LHCN-M2 (cell line): ENCODE measurements at regions not wholly inside any gene's neighbourhood (a gene's known extent, or its start where the extent isn't known, plus 50 kb on each side); places are given as distances from the start of the nearest gene placed in this dataset.

Experiments used
- DNase-seq: peaks from one replicate; pipeline ENCODE4 v3.0.0-alpha.2; 2012; ENCODE audit warnings: low read depth

DNA sequence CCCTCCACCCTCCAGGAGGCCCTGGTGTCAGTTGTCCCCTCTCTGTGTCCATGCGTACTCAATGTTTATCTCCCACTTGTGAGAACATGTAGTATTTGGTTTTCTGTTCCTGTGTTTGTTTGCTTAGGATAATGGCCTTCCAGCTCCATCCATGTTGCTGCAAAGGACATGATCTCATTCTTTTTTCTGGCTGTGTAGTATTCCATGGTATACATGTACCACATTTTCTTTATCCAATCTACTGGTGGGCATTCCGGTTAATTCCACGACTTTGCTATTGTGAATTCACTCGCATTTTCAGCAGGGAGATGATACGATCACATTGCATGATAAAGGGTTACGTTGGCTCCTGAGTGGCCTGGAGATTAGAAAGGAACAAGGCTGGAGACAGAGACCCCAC is 286.2 kb downstream of the FOXL1 start:
- no peak for DNase-seq

DNA sequence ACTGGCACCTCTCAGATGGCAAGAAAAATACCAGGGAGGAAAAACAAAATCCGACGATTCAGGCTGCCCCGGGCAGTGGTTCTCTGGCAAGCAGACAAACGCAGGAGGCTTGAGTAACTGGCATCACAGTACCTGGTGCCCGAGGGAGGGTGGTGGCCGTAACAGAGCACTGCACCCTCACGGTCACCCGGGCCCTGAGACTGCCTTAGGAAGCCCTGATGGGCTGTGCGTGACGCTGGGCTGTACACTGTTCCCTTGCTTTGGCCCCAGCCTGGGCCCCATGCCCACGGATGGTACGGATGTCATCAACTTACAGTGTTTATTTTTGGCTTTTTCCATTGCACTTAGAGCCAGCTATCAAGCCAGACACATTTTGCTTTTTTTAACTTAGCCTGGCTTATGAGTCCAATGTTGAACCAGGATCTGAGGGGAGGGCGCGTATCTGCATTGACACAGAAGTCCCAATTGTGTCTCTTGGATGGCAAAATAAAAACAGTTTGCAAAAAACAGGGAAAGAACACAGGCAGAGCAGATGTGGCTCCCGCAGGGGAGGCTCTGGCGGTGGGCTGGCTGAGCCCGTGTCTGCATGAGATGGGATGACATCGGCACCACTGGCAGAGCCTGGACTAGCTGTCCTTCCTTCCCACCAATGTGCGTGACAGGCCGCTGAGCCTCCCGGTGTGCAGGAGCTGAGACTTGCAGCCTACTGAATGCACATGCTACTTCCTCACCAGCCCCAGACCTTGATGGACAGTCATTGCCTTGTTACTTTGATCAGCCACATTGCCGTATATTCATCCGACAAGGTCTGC is 287.7 kb downstream of the FOXL1 start:
- DNase-seq = no peak

- no peak for DNase-seq
These were observed 288.8 kb downstream of the FOXL1 start for GRCh38 chr16:86866986-86867722.

GRCh38 chr16:86868070-86868469 is 289.7 kb downstream of the FOXL1 start:
- no peak for DNase-seq

DNA sequence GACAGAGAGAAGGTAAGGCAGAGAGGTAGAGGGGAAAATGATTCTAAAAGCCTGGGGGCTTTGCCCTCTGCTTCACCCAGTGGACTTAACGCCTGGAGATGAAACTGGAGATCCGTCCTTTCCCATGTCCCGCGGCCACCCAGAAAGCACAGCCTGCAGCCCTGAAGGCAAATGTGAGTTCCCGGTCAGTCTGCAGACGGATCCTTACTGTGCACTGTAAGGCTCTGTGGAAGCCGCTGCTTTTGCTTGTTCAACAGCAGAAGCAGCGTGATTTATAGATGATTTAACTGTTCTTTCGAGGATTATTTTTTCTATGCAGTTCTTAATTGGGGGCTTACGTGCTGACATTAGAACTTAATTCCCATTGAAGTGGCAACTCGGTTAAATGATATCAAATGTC is 290.4 kb downstream of the FOXL1 start:
- no peak for DNase-seq

DNA sequence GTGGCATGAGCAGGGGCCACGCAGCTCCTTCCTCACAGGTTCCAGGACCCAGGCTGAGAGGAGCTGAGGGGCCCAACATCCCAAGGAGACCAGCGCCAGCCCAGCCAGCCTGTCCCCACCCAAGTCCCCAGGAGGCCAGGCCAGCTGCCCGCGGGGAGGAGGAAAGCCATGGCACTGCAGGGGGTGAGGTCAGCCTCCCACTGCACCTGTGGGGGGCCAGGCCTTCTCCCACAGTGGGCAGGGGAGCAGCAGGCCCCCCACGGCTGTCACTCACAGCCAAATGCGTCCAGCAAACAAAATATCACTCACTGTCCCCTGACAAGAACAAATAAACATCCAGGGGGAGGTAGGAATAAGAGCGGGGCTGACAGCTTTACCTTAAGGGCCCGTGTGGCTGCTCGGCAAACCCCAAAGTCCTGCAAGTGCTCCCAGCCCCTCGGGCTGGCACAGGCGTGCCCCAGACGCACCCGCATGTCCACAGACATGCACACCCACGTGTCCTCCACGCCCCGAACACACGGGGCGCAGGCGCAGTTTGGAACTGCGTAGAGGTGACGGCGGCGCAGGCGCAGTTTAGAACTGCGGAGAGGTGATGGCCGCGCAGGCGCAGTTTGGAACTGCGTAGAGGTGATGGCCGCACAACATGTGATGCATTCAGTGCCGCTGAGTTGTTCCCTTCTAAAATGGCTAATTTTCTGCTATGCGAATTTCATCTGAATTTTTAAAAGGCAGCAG is 291.1 kb downstream of the FOXL1 start:
- no peak for DNase-seq

DNA sequence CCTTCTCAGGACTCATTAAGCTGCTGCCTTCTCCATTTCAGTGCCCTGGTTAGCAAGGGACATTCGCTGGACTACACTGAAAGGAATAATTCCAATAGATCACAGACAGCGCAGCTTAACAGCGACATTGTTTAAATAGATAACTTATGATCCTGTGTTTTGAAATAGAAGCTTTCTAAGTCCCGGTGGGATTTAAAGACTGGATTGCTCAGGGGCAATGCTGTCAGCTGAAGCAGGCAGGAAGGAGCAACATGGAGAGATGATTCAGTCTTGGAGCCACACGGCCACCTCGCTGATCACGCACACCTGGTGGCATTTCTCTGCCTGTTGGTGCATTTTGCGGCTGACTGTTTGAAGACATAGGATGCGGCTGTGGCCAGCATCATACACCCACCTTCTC is 292.0 kb downstream of the FOXL1 start:
- DNase-seq = no peak

DNA sequence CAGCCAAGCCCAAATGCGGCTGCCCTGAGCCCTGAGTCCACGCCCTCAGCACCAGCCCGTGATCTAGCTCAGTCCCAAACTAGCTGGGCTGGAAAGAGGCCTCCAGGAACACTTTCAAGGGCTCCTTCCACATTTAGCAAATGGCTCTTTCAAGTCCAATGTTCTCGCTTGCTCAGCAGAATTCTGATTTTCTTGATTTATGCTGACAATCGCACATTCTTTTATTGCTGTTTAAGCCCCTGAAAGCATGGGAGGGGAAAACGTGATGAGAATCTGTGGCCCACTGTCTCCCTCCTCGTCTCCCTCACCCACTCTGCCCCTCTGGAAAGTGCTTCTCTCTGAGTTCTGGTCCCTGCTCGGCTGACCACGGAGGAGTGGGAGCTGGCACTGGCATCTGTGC is 293.8 kb downstream of the FOXL1 start:
- no peak for DNase-seq

DNA sequence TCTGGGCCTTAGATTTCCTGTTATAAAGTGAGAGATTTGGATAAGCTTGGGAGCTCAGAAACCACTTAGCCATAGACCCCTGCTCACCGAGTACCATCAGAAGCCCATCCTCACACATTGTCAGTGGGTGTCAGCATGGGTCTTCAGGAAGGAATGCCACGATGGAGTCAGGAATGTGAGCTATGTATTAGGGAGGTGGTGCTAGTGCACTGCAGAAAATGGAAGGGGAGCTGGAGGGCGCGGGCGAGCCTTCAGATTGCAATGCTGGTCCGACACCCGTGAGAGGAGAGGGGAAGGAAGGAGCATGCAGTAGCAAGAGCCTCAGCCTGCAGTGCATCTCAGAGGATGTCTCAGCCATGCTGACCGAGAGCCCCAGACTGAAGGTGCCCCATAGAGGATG is 294.5 kb downstream of the FOXL1 start:
- no peak for DNase-seq

DNA sequence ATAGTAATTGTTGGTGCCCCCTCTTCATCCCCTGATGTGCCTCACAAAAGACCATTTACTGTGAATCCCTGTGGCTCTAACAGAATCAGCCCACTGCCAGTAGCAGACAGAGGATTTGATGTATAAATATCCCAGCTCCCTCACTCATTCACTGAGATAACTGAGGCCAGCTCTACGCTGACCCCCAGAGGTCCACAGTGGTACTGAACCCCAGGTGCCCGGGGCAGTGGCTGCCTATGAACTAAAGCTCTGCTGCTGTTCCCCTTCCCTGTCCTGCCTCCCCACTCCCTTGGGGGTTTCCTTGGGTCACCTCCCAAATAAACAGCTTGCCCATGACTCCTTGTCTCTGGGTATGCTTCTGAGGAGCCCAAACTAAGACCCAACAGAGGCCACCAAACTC is 295.8 kb downstream of the FOXL1 start:
- DNase-seq = no peak

GRCh38 chr16:86876499-86876898 is 298.1 kb downstream of the FOXL1 start:
- no peak for DNase-seq

DNA sequence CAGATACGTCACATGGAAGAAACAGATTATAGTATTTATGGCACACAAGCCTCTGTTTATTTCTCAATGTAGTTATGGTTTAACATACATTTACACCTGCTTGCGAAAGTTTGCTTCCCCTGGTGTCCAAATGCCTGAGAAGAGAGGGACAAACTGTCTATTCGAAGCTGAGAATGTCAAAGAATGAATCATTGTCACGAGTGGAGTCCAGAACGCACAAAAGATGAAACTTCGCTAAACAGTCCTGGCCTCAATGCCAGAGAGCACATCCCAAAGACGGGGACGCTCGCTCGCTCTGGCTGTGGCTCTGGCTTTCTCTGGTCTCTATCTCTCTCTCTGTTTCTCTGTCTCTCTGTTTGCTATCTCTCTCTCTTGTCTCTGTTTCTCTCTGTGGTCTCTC is 298.8 kb downstream of the FOXL1 start:
- DNase-seq = no peak

DNA sequence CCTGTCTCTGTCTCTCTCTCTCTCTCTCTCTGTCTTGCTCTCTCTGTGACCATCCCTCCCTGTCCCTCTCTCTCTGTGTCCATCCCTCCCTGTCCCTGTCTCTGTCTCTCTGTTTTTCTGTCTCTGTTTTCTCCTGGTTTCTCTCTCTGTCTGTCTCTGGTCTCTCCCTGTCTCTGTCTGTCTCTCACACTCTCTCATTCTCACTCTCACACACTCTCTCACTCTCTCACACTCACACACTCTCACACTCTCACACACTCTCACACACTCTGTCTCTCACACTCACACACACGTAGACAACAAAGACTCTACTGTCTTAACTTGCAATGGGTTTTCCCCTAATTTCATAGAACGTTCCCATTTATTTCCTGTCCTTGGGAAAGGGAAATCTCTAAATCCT is 299.5 kb downstream of the FOXL1 start:
- no peak for DNase-seq

DNA sequence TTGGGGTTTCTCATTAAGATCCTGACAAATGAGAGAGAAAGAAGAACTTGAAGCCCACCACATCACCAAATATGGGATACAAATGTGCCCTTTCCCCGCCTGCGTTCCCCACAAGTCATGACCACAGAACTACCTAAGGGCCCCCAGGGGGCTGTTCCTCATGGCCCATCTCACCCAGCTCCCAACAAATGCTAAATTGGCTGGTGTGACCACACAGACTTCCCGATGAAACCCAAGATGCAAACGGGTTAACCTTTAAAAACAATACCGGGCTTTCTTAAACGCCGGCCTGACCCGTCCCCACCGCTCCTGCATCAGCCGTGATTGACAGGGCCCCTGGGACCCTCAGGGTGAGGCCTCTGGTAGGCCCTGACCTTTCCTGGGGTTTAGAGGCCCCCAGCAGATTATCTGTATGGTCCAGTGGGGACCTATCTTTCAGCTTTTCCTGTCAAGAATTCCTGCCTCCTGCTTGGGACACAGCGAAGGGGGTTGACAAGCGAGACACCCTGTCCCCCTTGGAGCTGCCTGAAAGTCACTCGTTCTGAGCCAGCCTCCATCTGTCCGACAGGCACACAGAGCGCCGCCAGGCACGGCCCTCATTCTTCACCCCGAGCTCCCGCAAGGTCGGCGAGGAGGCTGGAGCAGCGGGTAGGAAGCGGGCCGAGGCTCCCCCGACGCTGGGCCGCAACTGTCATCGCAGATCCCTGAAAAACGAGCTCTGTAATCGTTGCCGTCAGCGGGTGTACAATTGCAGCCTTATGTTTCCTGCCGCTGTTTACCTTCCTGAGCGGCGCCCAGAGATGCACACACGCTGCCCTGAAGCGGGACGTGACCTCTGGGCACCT is 300.1 kb downstream of the FOXL1 start:
- no peak for DNase-seq

- no peak for DNase-seq
These were observed 300.9 kb downstream of the FOXL1 start for GRCh38 chr16:86879268-86879667.

GRCh38 chr16:86880316-86881117 is 302.2 kb downstream of the FOXL1 start:
- no peak for DNase-seq

DNA sequence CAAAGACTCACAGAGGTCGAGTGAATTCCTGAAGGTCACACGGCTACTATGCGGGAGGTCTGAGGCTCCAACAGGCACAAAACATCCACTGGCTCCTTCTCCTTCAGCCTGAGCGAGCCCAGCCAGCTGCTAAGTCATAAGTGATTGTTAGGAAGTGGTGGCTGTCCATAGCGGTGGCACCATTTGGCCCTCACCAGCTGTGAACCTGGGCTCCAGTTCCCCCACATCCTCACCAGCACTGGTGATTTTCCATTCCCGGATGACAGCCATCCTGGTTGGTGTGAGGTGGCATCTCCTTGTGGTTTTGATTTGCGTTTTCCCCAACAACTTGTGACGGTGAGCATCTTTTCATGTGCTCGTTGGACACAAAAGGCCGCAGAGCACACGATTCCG is 302.8 kb downstream of the FOXL1 start:
- no peak for DNase-seq

DNA sequence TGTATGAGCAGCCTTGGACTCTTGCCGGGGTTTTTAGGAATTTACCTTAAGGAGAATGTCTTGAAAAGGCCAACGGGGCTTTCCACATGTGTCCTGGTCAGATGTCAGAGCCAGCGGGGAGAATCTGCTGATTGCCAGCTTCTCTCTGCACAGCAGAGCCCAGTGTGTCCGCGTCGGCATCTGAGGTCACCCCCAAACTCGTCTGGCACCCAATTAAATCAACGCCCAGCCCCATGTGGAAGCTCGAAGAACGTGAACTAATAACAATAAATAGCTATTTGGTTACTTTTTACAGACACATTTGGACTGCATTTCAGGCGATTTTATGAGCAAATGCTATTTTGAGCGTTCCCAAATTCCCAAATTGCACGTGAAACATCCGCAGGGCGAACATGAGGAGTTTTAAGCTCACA is 303.5 kb downstream of the FOXL1 start:
- no peak for DNase-seq

GRCh38 chr16:86882586-86883280 is 304.4 kb downstream of the FOXL1 start:
- peak; percentile 81 for DNase-seq
